ENCODE measurements at regions not wholly inside any gene's neighbourhood (a gene's known extent, or its start where the extent isn't known, plus 50 kb on each side); places are given as distances from the start of the nearest gene placed in this dataset.
A peak's percentile ranks its signal among the peaks of the same experiment; 100 is the strongest.

DNA sequence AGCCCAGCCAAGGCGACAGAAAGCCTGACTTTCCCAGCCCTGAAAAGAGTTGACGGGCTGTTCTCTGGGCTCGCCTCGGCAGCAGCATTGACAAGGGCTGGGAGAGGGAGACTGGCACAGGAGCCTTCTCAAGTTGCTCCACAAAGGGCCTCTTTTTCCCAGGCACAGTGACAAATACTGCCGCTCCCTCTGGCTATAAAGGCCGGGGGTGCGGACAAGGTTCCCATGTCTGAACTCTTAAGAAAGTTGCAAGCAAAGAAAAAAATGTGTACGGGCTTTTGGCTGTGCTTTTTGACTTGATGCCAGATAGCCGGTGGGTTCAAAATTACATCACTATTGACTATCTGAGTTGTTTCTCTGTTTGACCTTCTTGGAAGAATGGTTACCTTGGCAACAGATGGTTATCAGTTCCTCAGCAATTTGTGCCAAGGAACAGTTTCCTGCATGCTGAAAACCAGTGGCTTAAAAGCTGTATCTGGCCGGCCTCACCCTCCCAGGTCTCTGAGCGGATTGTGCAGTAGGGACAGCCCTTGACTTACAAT lies 115.9 kb upstream of the EEPD1 start:
- ATAC-seq (replicated peaks) (no peak), DNase-seq (no peak)
- H3K27me3 Mint-ChIP-seq, result peaks cover 14 to 24% of the 10 kb centered on the region in 2 donors
- H3K9me3 Mint-ChIP-seq, result peaks cover 0 to 3% of the 10 kb centered on the region in 2 donors
- H3K27ac Mint-ChIP-seq, result no peak overlapping the region
- no peaks in the 10 kb centered on the region for H3K36me3 Mint-ChIP-seq
- no peaks in the 10 kb centered on the region for H3K4me1 Mint-ChIP-seq
- no peak overlapping the region for H3K4me3 Mint-ChIP-seq

- H3K4me1 Mint-ChIP-seq, result no peaks in the 10 kb centered on the region
- peaks cover 11 to 21% of the 10 kb centered on the region in 2 donors for H3K27me3 Mint-ChIP-seq
- no peak overlapping the region for H3K4me3 Mint-ChIP-seq
- DNase-seq (no peak), ATAC-seq (replicated peaks) (no peak)
- H3K36me3 Mint-ChIP-seq, result no peaks in the 10 kb centered on the region
- peaks cover 0 to 2% of the 10 kb centered on the region in 2 donors for H3K9me3 Mint-ChIP-seq
- H3K27ac Mint-ChIP-seq, result no peak overlapping the region
These were observed 114.9 kb upstream of the EEPD1 start for GRCh38 chr7:36038063-36038721.

DNA sequence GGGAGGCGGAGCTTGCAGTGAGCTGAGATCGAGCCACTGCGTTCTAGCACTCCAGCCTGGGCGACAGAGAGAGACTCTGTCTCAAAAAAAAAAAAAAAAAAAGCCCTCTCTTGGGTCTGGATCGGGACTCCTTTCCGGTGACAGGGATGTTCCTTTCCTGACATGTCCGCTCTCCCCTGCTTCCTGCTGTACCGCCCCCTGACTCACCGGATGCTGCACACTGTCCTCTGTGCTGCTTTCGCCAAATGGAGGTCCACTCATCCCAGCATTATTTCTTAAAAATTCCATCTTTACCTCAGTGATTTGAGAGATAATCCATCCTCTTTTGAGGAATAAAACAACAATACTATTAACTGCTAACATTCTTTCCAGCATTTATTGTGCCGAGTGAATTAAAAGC lies 113.8 kb upstream of the EEPD1 start:
- DNase-seq (no peak), ATAC-seq (replicated peaks) (no peak)
- Mint-ChIP-seq H3K27me3 (peaks cover 10% of the 10 kb centered on the region in 2 donors), H3K36me3 (no peaks in the 10 kb centered on the region), H3K4me3 (no peak overlapping the region), H3K9me3 (peaks cover 0 to 1% of the 10 kb centered on the region in 2 donors), H3K27ac (no peak overlapping the region), H3K4me1 (no peaks in the 10 kb centered on the region)

- H3K9me3 Mint-ChIP-seq, result peaks cover 0 to 1% of the 10 kb centered on the region in 2 donors
- H3K36me3 Mint-ChIP-seq, result no peaks in the 10 kb centered on the region
- peaks cover 10% of the 10 kb centered on the region in 2 donors for H3K27me3 Mint-ChIP-seq
- H3K4me3 Mint-ChIP-seq, result no peak overlapping the region
- H3K27ac Mint-ChIP-seq, result no peak overlapping the region
- ATAC-seq (replicated peaks) (no peak), DNase-seq (no peak)
- no peaks in the 10 kb centered on the region for H3K4me1 Mint-ChIP-seq
These were observed 113.4 kb upstream of the EEPD1 start for GRCh38 chr7:36039671-36040070.

DNA sequence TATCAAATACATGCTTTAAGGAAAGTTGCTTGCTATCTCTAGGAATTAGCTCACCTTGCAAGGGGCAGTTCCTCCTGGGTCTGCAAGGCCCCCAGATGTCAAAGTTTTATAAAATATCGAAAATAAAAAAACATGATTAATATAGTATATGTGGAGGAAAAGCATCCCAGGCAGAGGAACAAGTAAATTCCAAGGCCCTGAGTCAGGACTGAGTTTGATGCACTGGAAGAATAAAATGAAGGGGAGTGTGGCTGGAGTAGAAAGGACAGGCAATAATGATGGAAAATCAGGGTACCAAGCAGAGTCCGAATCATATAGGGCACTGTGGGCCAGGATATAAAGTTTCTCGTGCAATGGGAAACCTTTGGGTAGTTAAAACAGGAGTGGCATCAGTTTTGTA lies 112.4 kb upstream of the EEPD1 start:
- Mint-ChIP-seq H3K27ac (no peak overlapping the region), H3K4me1 (no peaks in the 10 kb centered on the region), H3K27me3 (peaks cover 9 to 10% of the 10 kb centered on the region in 2 donors), H3K4me3 (no peak overlapping the region), H3K9me3 (peaks cover 0 to 1% of the 10 kb centered on the region in 2 donors), H3K36me3 (no peaks in the 10 kb centered on the region)
- no peak for ATAC-seq (replicated peaks)
- DNase-seq, result no peak

- Mint-ChIP-seq H3K27ac (no peak overlapping the region), H3K27me3 (no peaks in the 10 kb centered on the region), H3K4me1 (peaks cover 0 to 2% of the 10 kb centered on the region in 2 donors), H3K36me3 (no peaks in the 10 kb centered on the region), H3K9me3 (peaks cover 0 to under 1% of the 10 kb centered on the region in 2 donors), H3K4me3 (no peak overlapping the region)
- no peak for ATAC-seq (replicated peaks)
- DNase-seq, result no peak
These were observed 108.8 kb upstream of the EEPD1 start for GRCh38 chr7:36044101-36044892.

GRCh38 chr7:36045326-36045725 lies 107.7 kb upstream of the EEPD1 start:
- H3K4me3 Mint-ChIP-seq, result no peak overlapping the region
- no peaks in the 10 kb centered on the region for H3K36me3 Mint-ChIP-seq
- H3K9me3 Mint-ChIP-seq, result no peaks in the 10 kb centered on the region
- ATAC-seq (replicated peaks) (no peak), DNase-seq (no peak)
- H3K27me3 Mint-ChIP-seq, result no peaks in the 10 kb centered on the region
- peaks cover 0 to 2% of the 10 kb centered on the region in 2 donors for H3K4me1 Mint-ChIP-seq
- H3K27ac Mint-ChIP-seq, result no peak overlapping the region

- Mint-ChIP-seq H3K36me3 (no peaks in the 10 kb centered on the region), H3K9me3 (no peaks in the 10 kb centered on the region), H3K27ac (no peak overlapping the region), H3K27me3 (no peaks in the 10 kb centered on the region), H3K4me3 (no peak overlapping the region), H3K4me1 (peaks cover 0 to 2% of the 10 kb centered on the region in 2 donors)
- DNase-seq, result no peak
- no peak for ATAC-seq (replicated peaks)
These were observed 107.2 kb upstream of the EEPD1 start for GRCh38 chr7:36045830-36046341.

GRCh38 chr7:36047091-36047658 lies 105.9 kb upstream of the EEPD1 start:
- Mint-ChIP-seq H3K27me3 (peaks cover 4 to 5% of the 10 kb centered on the region in 2 donors), H3K4me1 (peaks cover 0 to 2% of the 10 kb centered on the region in 2 donors), H3K4me3 (no peak overlapping the region), H3K36me3 (no peaks in the 10 kb centered on the region), H3K27ac (no peak overlapping the region), H3K9me3 (no peaks in the 10 kb centered on the region)
- no peak for DNase-seq
- ATAC-seq (replicated peaks), result peak in 1 of 2 donors; percentile 29

GRCh38 chr7:36048141-36048901 lies 104.7 kb upstream of the EEPD1 start:
- H3K4me3 Mint-ChIP-seq, result no peak overlapping the region

GRCh38 chr7:36048902-36049240 lies 104.2 kb upstream of the EEPD1 start:
- DNase-seq, result no peak
- Mint-ChIP-seq H3K27ac (no peak overlapping the region), H3K9me3 (no peaks in the 10 kb centered on the region), H3K4me3 (no peak overlapping the region), H3K4me1 (peaks cover 0 to 2% of the 10 kb centered on the region in 2 donors), H3K36me3 (no peaks in the 10 kb centered on the region), H3K27me3 (peaks cover 5% of the 10 kb centered on the region in 2 donors)
- no peak for ATAC-seq (replicated peaks)

More at GRCh38 chr7:36048141-36048901, 104.7 kb upstream of the EEPD1 start:
- no peak for DNase-seq
- Mint-ChIP-seq H3K36me3 (no peaks in the 10 kb centered on the region), H3K27me3 (peaks cover 5% of the 10 kb centered on the region in 2 donors), H3K9me3 (no peaks in the 10 kb centered on the region), H3K4me1 (peaks cover 0 to 2% of the 10 kb centered on the region in 2 donors), H3K27ac (no peak overlapping the region)
- no peak for ATAC-seq (replicated peaks)

GRCh38 chr7:36051501-36051900 lies 101.6 kb upstream of the EEPD1 start:
- no peaks in the 10 kb centered on the region for H3K9me3 Mint-ChIP-seq
- DNase-seq (no peak), ATAC-seq (replicated peaks) (no peak)
- H3K36me3 Mint-ChIP-seq, result no peaks in the 10 kb centered on the region
- H3K4me1 Mint-ChIP-seq, result peaks cover 0 to 2% of the 10 kb centered on the region in 2 donors
- H3K27ac Mint-ChIP-seq, result no peak overlapping the region
- H3K27me3 Mint-ChIP-seq, result peaks cover 5% of the 10 kb centered on the region in 2 donors
- H3K4me3 Mint-ChIP-seq, result no peak overlapping the region

DNA sequence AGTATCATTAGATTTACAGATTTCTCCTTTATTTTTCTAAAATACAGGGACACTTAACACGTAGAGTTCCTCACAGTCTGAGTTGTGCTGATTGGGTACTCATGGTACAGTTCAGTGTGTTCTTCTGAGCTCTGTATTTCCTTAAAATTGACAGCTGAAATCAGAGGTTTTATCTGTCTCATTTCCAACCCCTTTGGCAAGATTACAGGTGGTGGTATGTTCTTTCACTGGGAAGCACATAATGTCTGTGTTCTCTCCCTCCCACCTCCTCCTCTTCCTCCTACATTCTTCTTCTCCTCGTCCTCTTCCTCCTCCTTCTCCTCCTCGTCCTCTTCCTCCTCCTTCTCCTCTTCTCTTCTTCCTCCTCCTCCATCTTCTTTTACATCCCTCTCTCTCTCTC lies 99.5 kb upstream of the EEPD1 start:
- H3K9me3 Mint-ChIP-seq, result no peaks in the 10 kb centered on the region

DNA sequence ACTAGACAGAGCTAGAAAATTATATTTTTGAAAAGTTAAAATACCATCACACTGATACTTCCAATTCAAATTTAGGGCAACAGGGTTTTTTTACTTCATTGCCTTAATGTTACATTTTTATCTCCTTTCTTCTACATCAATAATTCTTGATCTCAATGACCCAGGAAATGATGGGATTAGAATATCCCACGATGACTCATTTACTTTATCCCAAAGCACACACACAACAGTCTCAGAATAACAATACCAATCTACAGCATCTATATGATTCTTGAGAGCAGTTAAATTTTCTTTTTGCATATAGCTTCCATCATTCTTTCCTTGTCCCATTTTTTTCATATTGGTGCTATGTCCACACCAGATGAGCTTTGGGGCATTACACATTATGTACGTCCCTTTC lies 98.4 kb upstream of the EEPD1 start:
- Mint-ChIP-seq H3K36me3 (no peaks in the 10 kb centered on the region), H3K9me3 (no peaks in the 10 kb centered on the region), H3K27me3 (peaks cover 8 to 10% of the 10 kb centered on the region in 2 donors), H3K27ac (no peak overlapping the region), H3K4me3 (no peak overlapping the region), H3K4me1 (peaks cover 11 to 12% of the 10 kb centered on the region in 2 donors)
- ATAC-seq (replicated peaks) (no peak), DNase-seq (no peak)

More for the DNA sequence above, 99.5 kb upstream of the EEPD1 start:
- Mint-ChIP-seq H3K4me3 (no peak overlapping the region), H3K27ac (no peak overlapping the region), H3K36me3 (no peaks in the 10 kb centered on the region), H3K27me3 (peaks cover 5% of the 10 kb centered on the region in 2 donors), H3K4me1 (peaks cover 12 to 13% of the 10 kb centered on the region in 2 donors)
- ATAC-seq (replicated peaks) (no peak), DNase-seq (no peak)
